Left cardiac atrium (tissue), 4 donors: ENCODE measurements at regions not wholly inside any gene's neighbourhood (a gene's known extent, or its start where the extent isn't known, plus 50 kb on each side); places are given as distances from the start of the nearest gene placed in this dataset.
"Not testable (repeated sequence)": the region's sequence is repeated elsewhere in the genome, so short reads cannot be mapped to it uniquely, and the experiment has no call there.

ENCODE experiments used
- ATAC-seq, 2 donors: fragments of 200-7000 bp; cut with Tn5 transposase; one replicate each; pipeline ENCODE4 v1.9.1; 2020; ENCODE audit warnings: mild to moderate bottlenecking in 2 of 2, moderate library complexity in 2 of 2
- DNase-seq: peaks from one replicate; pipeline ENCODE4 v3.0.0-alpha.2; 2020
- intact Hi-C, 2 donors: fragments of 100-400 bp; cut with DNase I; formaldehyde crosslinking; loops; one replicate each; pipeline versions ENCODE4 v1.14.1 to v1.15.1; 2022 to 2023
- donor health status: DM: no; HTN: yes; CAD: no.
- donor health status: DM: no; HTN: yes; CAD: no; lungs with severe emphysema.
- donor health status: DM: yes; HTN: yes; CAD: no.
- donor health status: Dilated cardiomyopathy.

DNA sequence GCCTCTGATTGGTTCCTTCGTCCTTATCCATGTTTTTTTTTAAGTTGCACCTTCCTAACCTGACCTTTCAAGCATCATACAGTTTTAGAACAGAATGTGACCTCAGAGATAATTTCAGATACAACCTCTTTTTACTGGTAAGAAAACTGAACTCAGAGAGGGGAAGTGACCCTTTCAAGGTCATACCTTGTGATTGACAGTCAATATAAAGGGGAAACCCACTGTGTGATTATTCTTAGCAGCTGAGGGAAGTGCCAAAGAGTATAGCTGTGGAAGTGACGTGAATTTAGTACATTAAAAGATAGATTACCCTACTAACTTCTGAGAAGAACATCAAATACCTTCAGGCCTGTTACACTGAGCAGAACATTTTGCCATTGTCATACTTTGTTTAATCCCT lies 319.4 kb downstream of the NEK10 start:
- ATAC-seq (no peak), DNase-seq (no peak)
- intact Hi-C loops: no loop called here

DNA sequence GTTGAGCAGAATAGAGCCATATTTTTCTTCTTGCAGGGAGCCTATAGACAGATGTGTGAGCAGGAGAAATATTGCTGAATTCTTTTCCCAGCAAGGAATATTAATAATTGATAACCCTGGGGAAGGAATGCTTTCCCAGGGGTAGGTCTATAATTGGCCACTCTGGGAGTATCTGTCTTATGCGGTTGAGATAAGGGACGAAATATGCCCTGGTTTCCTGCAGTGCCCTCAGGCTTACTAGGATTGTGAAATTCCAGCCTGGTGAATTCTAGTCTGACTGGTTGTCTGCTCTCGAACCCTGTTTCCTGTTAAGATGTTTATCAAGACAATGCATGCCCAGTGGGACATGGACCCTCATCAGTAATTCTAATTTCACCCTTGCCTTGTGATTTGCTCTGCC lies 317.7 kb downstream of the NEK10 start:
- intact Hi-C loops, DNase-seq, ATAC-seq: not testable (repeated sequence)

DNA sequence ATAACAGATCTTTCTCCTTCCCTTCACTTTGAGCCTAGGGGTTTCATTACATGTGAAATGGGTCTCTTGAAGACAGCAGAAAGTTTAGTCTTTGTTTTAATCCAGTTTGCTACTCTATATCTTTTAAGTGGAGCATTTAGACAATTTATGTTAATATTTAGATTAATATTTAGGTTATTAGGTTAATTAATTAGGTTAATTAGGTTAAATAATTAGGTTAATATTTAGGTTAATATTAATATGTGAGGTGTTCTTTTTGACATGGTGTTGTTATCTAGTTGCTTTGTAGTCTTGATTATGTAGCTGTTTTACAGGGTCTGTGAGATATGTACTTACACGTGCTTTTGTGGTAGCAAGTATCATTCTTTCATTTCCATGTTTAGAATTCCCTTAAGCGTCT lies 312.9 kb downstream of the NEK10 start:
- intact Hi-C loops: no loop called here
- no peak for ATAC-seq

DNA sequence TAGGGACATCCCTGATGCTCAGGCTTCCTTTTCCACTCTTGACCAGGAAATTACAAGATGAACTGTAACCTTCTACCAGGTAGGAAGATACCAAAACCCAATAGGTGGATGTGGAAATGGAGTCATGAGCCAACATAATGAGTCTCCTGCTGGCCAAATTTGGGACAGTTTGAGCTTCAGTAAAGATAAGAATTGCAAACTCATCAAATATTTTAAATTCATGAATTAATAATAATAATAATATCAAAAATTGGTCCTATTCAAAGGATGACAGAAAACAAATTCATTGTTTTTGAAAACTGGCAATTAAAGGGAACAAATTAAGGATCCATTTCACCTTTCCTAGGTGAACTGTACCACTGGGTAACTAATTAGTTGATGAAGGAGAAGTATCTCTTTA lies 309.7 kb downstream of the NEK10 start:
- DNase-seq: no peak
- ATAC-seq: no peak
- intact Hi-C loops: no loop called here

More for the DNA sequence above, 312.9 kb downstream of the NEK10 start:
- DNase-seq: no peak
